PC-3 (cell line): ENCODE measurements at regions not wholly inside any gene's neighbourhood (a gene's known extent, or its start where the extent isn't known, plus 50 kb on each side); places are given as distances from the start of the nearest gene placed in this dataset.
"Not testable (repeated sequence)": the region's sequence is repeated elsewhere in the genome, so short reads cannot be mapped to it uniquely, and the experiment has no call there.

Source experiments
- ATAC-seq: fragments of 200-7000 bp; cut with Tn5 transposase; 2 replicates; pipeline ENCODE4 v1.9.1; 2020; ENCODE audit warnings: mild to moderate bottlenecking, moderate library complexity
- BruUV-seq: library from RNA; stranded (reverse); fragments of 400-500 nt; replicated peaks from 2 replicates; lab custom pipeline; 2021; lab: Mats Ljungman, UMichigan
- CTCF ChIA-PET: fragments of 300-600 bp; sonication (Branson Sonifier 250); formaldehyde crosslinking; loops from one replicate; lab custom pipeline; 2022; ENCODE audit warnings: antibody characterized with exemption; lab: Charles Lee
- POLR2A ChIA-PET: fragments of 300-600 bp; sonication (Branson Sonifier 250); formaldehyde crosslinking; loops from one replicate; lab custom pipeline; 2022; ENCODE audit warnings: antibody characterized with exemption; ENCODE audit not compliant: unreplicated experiment; lab: Charles Lee
- DNase-seq: peaks from one replicate; pipeline ENCODE4 v3.0.0-alpha.2; 2015
- H2AFZ ChIP-seq: fragments of 300-600 bp; sonication (generic); 2 replicates; pipeline ENCODE4 v1.6.0; 2016; ENCODE audit warnings: antibody characterized with exemption, low read length
- H3F3A ChIP-seq: fragments of 300-600 bp; sonication (generic); one replicate; pipeline ENCODE4 v1.6.0; 2017; ENCODE audit warnings: antibody characterized with exemption, low read length, control low read depth, mild to moderate bottlenecking; ENCODE audit not compliant: unreplicated experiment
- H3K27ac ChIP-seq: fragments of 300-600 bp; sonication (generic); 2 replicates; pipeline ENCODE4 v1.5.1; 2016; ENCODE audit warnings: mild to moderate bottlenecking, low read length
- H3K27me3 ChIP-seq: fragments of 300-600 bp; sonication (generic); 2 replicates; pipeline ENCODE4 v1.6.1; 2016; ENCODE audit warnings: low read length, mixed read lengths
- H3K36me3 ChIP-seq: fragments of 300-600 bp; sonication (generic); 2 replicates; pipeline ENCODE4 v1.6.1; 2016; ENCODE audit warnings: low read depth, mixed run types, low read length, mixed read lengths
- H3K4me1 ChIP-seq: fragments of 300-600 bp; sonication (generic); 2 replicates; pipeline ENCODE4 v1.5.1; 2016; ENCODE audit warnings: low read length; ENCODE audit not compliant: insufficient read depth
- H3K4me2 ChIP-seq: fragments of 300-600 bp; sonication (generic); 2 replicates; pipeline ENCODE4 v1.6.0; 2016; ENCODE audit warnings: low read length
- H3K4me3 ChIP-seq: fragments of 300-600 bp; sonication (generic); 2 replicates; pipeline ENCODE4 v1.5.1; 2016; ENCODE audit warnings: mild to moderate bottlenecking, low read length, mixed read lengths
- H3K79me2 ChIP-seq: fragments of 300-600 bp; sonication (generic); 2 replicates; pipeline ENCODE4 v1.6.1; 2017; ENCODE audit warnings: low read length, mixed read lengths
- H3K9ac ChIP-seq: fragments of 300-600 bp; sonication (generic); 2 replicates; pipeline ENCODE4 v1.6.0; 2016; ENCODE audit warnings: mild to moderate bottlenecking, low read length
- H3K9me2 ChIP-seq: fragments of 300-600 bp; sonication (generic); replicated peaks from 2 replicates; pipeline ENCODE4 v1.6.1; 2016; ENCODE audit warnings: mixed run types, low read length, mixed read lengths
- H3K9me3 ChIP-seq: fragments of 300-600 bp; sonication (generic); 2 replicates; pipeline ENCODE4 v1.6.1; 2016; ENCODE audit warnings: low read length, mixed read lengths
- H4K20me1 ChIP-seq: fragments of 300-600 bp; sonication (generic); 2 replicates; pipeline ENCODE4 v1.6.1; 2016; ENCODE audit warnings: low read length, mixed read lengths
- EZH2 ChIP-seq: fragments of 300-600 bp; sonication (generic); IDR thresholded peaks from one replicate; pipeline ENCODE4 v1.6.1; 2017; ENCODE audit warnings: antibody characterized with exemption, mild to moderate bottlenecking, low read length; ENCODE audit not compliant: unreplicated experiment
- EZH2phosphoT487 ChIP-seq: fragments of 300-600 bp; sonication (generic); IDR thresholded peaks from 2 replicates; pipeline ENCODE4 v1.6.1; 2018; ENCODE audit warnings: mild to moderate bottlenecking, antibody characterized with exemption, low read length, borderline replicate concordance
- intact Hi-C: fragments of 100-400 bp; cut with micrococcal nuclease; formaldehyde crosslinking; loops from 2 replicates; pipeline ENCODE4 v1.9.0; 2023
- TF ChIP-seq, protein P1 (sequence below): fragments of 300-600 bp; sonication (generic); conservative IDR thresholded peaks from 2 replicates; pipeline ENCODE4 v1.5.1; 2017; ENCODE audit warnings: antibody characterized with exemption, low read depth, mild to moderate bottlenecking, low read length

DNA sequence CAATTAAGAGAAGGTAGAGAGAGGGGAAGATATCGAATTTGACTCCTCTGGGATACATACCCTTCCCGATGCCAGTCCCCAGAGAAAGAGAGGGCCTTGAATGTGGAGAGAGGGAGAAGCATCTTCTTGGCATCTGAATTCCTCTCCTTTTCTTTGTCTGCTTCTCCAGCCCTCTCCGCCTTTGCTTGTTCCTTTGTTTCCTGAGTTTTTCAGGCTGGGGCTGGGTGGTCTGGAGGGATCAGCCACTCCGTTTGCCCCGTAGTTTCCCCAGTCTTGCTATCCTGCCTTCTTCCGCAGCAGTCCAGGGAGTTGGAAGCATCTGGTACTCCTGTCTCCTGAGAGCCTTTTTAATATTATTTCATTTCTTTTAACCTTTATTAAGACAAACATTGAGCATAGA is 107.1 kb upstream of the CADM1 start:
- intact Hi-C loops = no loop called here
- DNase-seq (no peak), ATAC-seq (no peak)
- H3K4me1 ChIP-seq = no peaks in the 10 kb centered on the region
- H4K20me1 ChIP-seq = no peaks in the 10 kb centered on the region
- no peaks in the 10 kb centered on the region for H3K9me2 ChIP-seq
- no peak overlapping the region for H3K27ac ChIP-seq
- TF ChIP-seq EZH2phosphoT487 = no peak
- TF ChIP-seq EZH2 = no peak
- TF ChIP-seq, protein P1, sequence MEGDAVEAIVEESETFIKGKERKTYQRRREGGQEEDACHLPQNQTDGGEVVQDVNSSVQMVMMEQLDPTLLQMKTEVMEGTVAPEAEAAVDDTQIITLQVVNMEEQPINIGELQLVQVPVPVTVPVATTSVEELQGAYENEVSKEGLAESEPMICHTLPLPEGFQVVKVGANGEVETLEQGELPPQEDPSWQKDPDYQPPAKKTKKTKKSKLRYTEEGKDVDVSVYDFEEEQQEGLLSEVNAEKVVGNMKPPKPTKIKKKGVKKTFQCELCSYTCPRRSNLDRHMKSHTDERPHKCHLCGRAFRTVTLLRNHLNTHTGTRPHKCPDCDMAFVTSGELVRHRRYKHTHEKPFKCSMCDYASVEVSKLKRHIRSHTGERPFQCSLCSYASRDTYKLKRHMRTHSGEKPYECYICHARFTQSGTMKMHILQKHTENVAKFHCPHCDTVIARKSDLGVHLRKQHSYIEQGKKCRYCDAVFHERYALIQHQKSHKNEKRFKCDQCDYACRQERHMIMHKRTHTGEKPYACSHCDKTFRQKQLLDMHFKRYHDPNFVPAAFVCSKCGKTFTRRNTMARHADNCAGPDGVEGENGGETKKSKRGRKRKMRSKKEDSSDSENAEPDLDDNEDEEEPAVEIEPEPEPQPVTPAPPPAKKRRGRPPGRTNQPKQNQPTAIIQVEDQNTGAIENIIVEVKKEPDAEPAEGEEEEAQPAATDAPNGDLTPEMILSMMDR = no peak
- POLR2A ChIA-PET = no interaction called here
- no peaks in the 10 kb centered on the region for H3K27me3 ChIP-seq
- BruUV-seq = no TSS peak
- no peak overlapping the region for H2AFZ ChIP-seq
- H3K4me3 ChIP-seq = no peak overlapping the region
- no peak overlapping the region for H3K9ac ChIP-seq
- CTCF ChIA-PET = no interaction called here
- H3K79me2 ChIP-seq = no peaks in the 10 kb centered on the region
- no peaks in the 10 kb centered on the region for H3K36me3 ChIP-seq
- no peaks in the 10 kb centered on the region for H3F3A ChIP-seq
- H3K9me3 ChIP-seq = 0 out of 2 replicates have a peak, but pooled peaks cover 19% of the 10 kb centered on the region
- no peak overlapping the region for H3K4me2 ChIP-seq

DNA sequence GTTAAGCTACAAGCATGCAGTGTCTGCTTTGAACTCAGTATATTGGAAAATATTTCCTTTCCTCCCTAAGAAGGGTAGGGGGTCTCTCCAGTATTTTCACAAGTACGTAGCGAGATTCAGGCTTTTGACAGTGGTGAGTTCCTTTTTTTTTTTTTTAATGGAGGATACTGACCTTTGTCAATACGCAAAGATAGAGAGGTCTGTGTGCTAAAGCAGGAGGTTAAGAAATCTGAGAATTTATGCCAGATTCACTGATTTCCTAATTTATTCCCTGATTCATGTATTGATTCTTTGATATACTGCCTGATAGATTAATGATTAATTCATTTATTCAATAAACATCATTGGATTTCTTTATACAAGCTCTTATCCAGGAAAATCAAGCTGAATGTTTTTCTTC is 106.7 kb upstream of the CADM1 start:
- Histone ChIP-seq H3K4me1 (no peaks in the 10 kb centered on the region), H3K79me2 (no peaks in the 10 kb centered on the region), H3K4me3 (no peak overlapping the region), H2AFZ (no peak overlapping the region), H3K9me3 (0 out of 2 replicates have a peak, but pooled peaks cover 19% of the 10 kb centered on the region), H3K9ac (no peak overlapping the region), H3K9me2 (no peaks in the 10 kb centered on the region), H3K27me3 (no peaks in the 10 kb centered on the region), H3K4me2 (no peak overlapping the region), H3K36me3 (no peaks in the 10 kb centered on the region), H3K27ac (no peak overlapping the region), H3F3A (no peaks in the 10 kb centered on the region), H4K20me1 (no peaks in the 10 kb centered on the region)
- TF ChIP-seq EZH2 (no peak), EZH2phosphoT487 (no peak)
- TF ChIP-seq, protein P1 = no peak
- BruUV-seq = no TSS peak
- POLR2A ChIA-PET = no interaction called here
- DNase-seq = no peak
- CTCF ChIA-PET = no interaction called here
- no peak for ATAC-seq
- intact Hi-C loops = no loop called here

DNA sequence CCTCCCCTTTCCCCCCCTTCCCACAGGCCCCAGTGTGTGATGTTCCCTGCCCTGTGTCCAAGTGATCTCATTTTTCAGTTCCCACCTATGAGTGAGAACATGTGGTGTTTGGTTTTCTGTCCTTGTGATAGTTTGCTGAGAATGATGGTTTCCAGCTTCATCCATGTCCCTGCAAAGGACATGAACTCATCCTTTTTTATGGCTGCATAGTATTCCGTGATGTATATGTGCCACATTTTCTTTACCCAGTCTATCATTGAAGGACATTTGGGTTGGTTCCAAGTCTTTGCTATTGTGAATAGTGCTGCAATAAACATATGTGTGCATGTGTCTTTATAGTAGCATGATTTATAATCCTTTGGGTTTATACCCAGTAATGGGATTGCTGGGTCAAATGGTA is 106.0 kb upstream of the CADM1 start:
- H4K20me1 ChIP-seq, POLR2A ChIA-PET, H3K79me2 ChIP-seq, H3K4me1 ChIP-seq, H3K27ac ChIP-seq, H3K9me2 ChIP-seq, H3K27me3 ChIP-seq, CTCF ChIA-PET, H3K9ac ChIP-seq, H3K36me3 ChIP-seq, H3K4me3 ChIP-seq, BruUV-seq, H2AFZ ChIP-seq, ATAC-seq, intact Hi-C loops, DNase-seq, H3F3A ChIP-seq, H3K4me2 ChIP-seq: not testable (repeated sequence)
- H3K9me3 ChIP-seq = 0 out of 2 replicates have a peak, but pooled peaks cover 15% of the 10 kb centered on the region
